OCI-LY1 (cell line): ENCODE measurements at regions not wholly inside any gene's neighbourhood (a gene's known extent, or its start where the extent isn't known, plus 50 kb on each side); places are given as distances from the start of the nearest gene placed in this dataset.

Experiments used
- H2AFZ ChIP-seq: fragments of 200-600 bp; sonication (generic), shearing (Covaris generic); 2 replicates; pipeline ENCODE4 v1.6.0; 2014; ENCODE audit warnings: antibody characterized with exemption, mild to moderate bottlenecking, low read length
- H3F3A ChIP-seq: fragments of 200-600 bp; sonication (generic), shearing (Covaris generic); 2 replicates; pipeline ENCODE4 v1.6.0; 2014; ENCODE audit warnings: mild to moderate bottlenecking, antibody characterized with exemption, low read length, moderate library complexity; ENCODE audit not compliant: insufficient read depth
- H3K27ac ChIP-seq: fragments of 200-600 bp; sonication (generic); 2 replicates; pipeline ENCODE4 v1.5.1; 2014; ENCODE audit warnings: low read length, mixed run types, mild to moderate bottlenecking, low read depth; ENCODE audit not compliant: poor library complexity, severe bottlenecking
- H3K27me3 ChIP-seq: fragments of 200-600 bp; sonication (generic); 2 replicates; pipeline ENCODE4 v1.6.0; 2014; ENCODE audit warnings: antibody characterized with exemption, mild to moderate bottlenecking, low read length, moderate library complexity; ENCODE audit not compliant: insufficient read depth
- H3K36me3 ChIP-seq: fragments of 200-600 bp; sonication (generic); 2 replicates; pipeline ENCODE4 v1.6.1; 2014; ENCODE audit warnings: mild to moderate bottlenecking, antibody characterized with exemption, low read length, moderate library complexity, mixed read lengths; ENCODE audit not compliant: insufficient read depth
- H3K4me1 ChIP-seq: fragments of 200-600 bp; sonication (generic); 2 replicates; pipeline ENCODE4 v1.5.1; 2014; ENCODE audit warnings: mild to moderate bottlenecking, low read length, moderate library complexity; ENCODE audit not compliant: insufficient read depth, severe bottlenecking
- H3K4me2 ChIP-seq: fragments of 200-600 bp; sonication (generic), shearing (Covaris generic); 2 replicates; pipeline ENCODE4 v1.6.1; 2014; ENCODE audit warnings: low read length
- H3K4me3 ChIP-seq: fragments of 200-600 bp; sonication (generic); 2 replicates; pipeline ENCODE4 v1.5.1; 2014; ENCODE audit warnings: low read length, low read depth, mild to moderate bottlenecking, mixed read lengths; ENCODE audit not compliant: poor library complexity, severe bottlenecking
- H3K79me2 ChIP-seq: fragments of 200-600 bp; shearing (Covaris generic); 2 replicates; pipeline ENCODE4 v1.6.1; 2016; ENCODE audit warnings: mixed run types, low read length, mixed read lengths; ENCODE audit not compliant: insufficient read depth
- H3K9ac ChIP-seq: fragments of 200-600 bp; sonication (generic), shearing (Covaris generic); 2 replicates; pipeline ENCODE4 v1.6.1; 2014; ENCODE audit warnings: mild to moderate bottlenecking, low read length, mixed read lengths
- H3K9me2 ChIP-seq: fragments of 200-600 bp; sonication (generic), shearing (Covaris generic); 2 replicates; pipeline ENCODE4 v1.6.1; 2014; ENCODE audit warnings: low read depth, mild to moderate bottlenecking, low read length, mixed read lengths
- H3K9me3 ChIP-seq: fragments of 200-600 bp; shearing (Covaris generic); 2 replicates; pipeline ENCODE4 v1.6.1; 2014; ENCODE audit warnings: low read length, mixed read lengths
- H4K20me1 ChIP-seq: fragments of 200-600 bp; sonication (generic), shearing (Covaris generic); 2 replicates; pipeline ENCODE4 v1.6.0; 2016; ENCODE audit warnings: mild to moderate bottlenecking, low read length; ENCODE audit not compliant: insufficient read depth
- CTCF ChIP-seq: fragments of 200-600 bp; sonication (generic), shearing (Covaris generic); IDR thresholded peaks from 2 replicates; pipeline ENCODE4 v1.5.1; 2017; ENCODE audit warnings: mild to moderate bottlenecking, antibody characterized with exemption, low read length, moderate library complexity, mixed read lengths
- EZH2 ChIP-seq: fragments of 200-600 bp; sonication (generic), shearing (Covaris generic); IDR thresholded peaks from 2 replicates; pipeline ENCODE4 v1.8.0; 2017; ENCODE audit warnings: borderline replicate concordance, mixed run types, mild to moderate bottlenecking, antibody characterized with exemption, low read length, moderate library complexity, mixed read lengths

DNA sequence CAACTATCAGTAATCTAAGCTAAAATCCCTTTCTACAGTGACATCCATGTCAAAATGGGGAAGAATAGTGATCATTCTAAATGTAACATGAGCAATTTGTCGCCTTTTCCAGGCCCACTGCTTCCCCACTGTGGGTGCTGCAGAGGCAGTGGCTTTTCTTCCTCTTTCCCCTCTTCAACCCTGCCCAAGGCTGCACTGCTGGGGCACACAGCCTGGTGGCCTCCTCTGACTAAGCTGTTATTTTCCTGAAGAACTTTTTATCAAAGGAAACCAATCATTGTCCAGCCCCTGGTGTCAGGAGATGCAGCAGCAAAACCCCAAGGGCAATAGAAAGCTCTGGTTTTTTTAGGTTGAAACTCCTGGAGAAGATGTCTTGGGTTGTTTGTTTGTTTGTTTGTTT, 117.6 kb upstream of the KLF7 start:
- Histone ChIP-seq H3K4me3 (no peak overlapping the region), H3K79me2 (no peaks in the 10 kb centered on the region), H2AFZ (no peak overlapping the region), H3K36me3 (no peaks in the 10 kb centered on the region), H3K9me2 (no peaks in the 10 kb centered on the region), H4K20me1 (no peaks in the 10 kb centered on the region), H3K4me2 (no peak overlapping the region), H3K4me1 (no peaks in the 10 kb centered on the region), H3K9me3 (no peaks in the 10 kb centered on the region), H3F3A (no peaks in the 10 kb centered on the region), H3K9ac (no peak overlapping the region), H3K27ac (no peak overlapping the region), H3K27me3 (no peaks in the 10 kb centered on the region)
- TF ChIP-seq CTCF (no peak), EZH2 (no peak)

GRCh38 chr2:207284556-207285472, 119.1 kb upstream of the KLF7 start:
- TF ChIP-seq EZH2 (no peak), CTCF (no peak)
- Histone ChIP-seq H3K79me2 (no peaks in the 10 kb centered on the region), H3K9me2 (no peaks in the 10 kb centered on the region), H3K27ac (no peak overlapping the region), H3K4me1 (no peaks in the 10 kb centered on the region), H2AFZ (no peak overlapping the region), H3K9ac (no peak overlapping the region), H3K4me3 (no peak overlapping the region), H3K4me2 (no peak overlapping the region), H3F3A (no peaks in the 10 kb centered on the region), H3K9me3 (no peaks in the 10 kb centered on the region), H4K20me1 (no peaks in the 10 kb centered on the region), H3K27me3 (no peaks in the 10 kb centered on the region), H3K36me3 (no peaks in the 10 kb centered on the region)

DNA sequence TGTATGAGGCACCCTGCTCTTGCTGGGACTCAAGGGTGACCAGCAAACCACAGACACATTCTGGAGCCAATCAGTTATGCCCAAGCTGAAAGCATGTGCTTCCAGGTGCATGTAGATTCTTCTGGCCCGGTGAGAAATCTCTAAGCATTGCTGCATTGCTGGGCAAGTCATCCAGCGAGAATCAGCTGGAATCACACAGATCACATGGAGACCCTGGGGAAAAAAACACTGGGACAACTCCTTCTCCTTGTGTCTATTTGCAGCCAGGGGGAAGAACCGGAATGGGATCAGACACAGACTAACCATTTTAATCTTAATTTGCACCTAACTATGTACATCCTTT, 119.7 kb upstream of the KLF7 start:
- no peak overlapping the region for H3K27ac ChIP-seq
- H3K9me3 ChIP-seq: no peaks in the 10 kb centered on the region
- no peaks in the 10 kb centered on the region for H3K36me3 ChIP-seq
- no peak overlapping the region for H2AFZ ChIP-seq
- no peaks in the 10 kb centered on the region for H3K4me1 ChIP-seq
- TF ChIP-seq CTCF (no peak), EZH2 (no peak)
- no peaks in the 10 kb centered on the region for H4K20me1 ChIP-seq
- no peaks in the 10 kb centered on the region for H3K79me2 ChIP-seq
- H3K9me2 ChIP-seq: no peaks in the 10 kb centered on the region
- H3F3A ChIP-seq: no peaks in the 10 kb centered on the region
- no peak overlapping the region for H3K9ac ChIP-seq
- H3K4me3 ChIP-seq: no peak overlapping the region
- no peaks in the 10 kb centered on the region for H3K27me3 ChIP-seq
- no peak overlapping the region for H3K4me2 ChIP-seq
